ENCODE measurements at regions not wholly inside any gene's neighbourhood (a gene's known extent, or its start where the extent isn't known, plus 50 kb on each side); places are given as distances from the start of the nearest gene placed in this dataset.

GRCh38 chr1:90486996-90487395, 230.1 kb downstream of the BARHL2 start:
- H3K9me3 ChIP-seq = no peaks in the 10 kb centered on the region
- no peak overlapping the region for H3K27ac ChIP-seq
- no peak for DNase-seq (ENCODE audit: low spot score in 2 of 2)
- intact Hi-C loops (cut with DNase I; ENCODE audit: low total_unique reads) = no loop called here
- TF ChIP-seq POLR2A (IDR thresholded peaks at IDR 0.05) = no peak
- TF ChIP-seq POLR2AphosphoS5 (IDR thresholded peaks at IDR 0.05) = no peak
- TF ChIP-seq CTCF (IDR thresholded peaks at IDR 0.05) = no peak
- no peaks in the 10 kb centered on the region for H3K27me3 ChIP-seq
- no peak overlapping the region for H3K4me3 ChIP-seq
- H3K36me3 ChIP-seq = no peaks in the 10 kb centered on the region
- H3K4me1 ChIP-seq = no peaks in the 10 kb centered on the region

GRCh38 chr1:90486134-90486824, 230.8 kb downstream of the BARHL2 start:
- no peak overlapping the region for H3K4me3 ChIP-seq
- no peaks in the 10 kb centered on the region for H3K36me3 ChIP-seq
- no peaks in the 10 kb centered on the region for H3K9me3 ChIP-seq
- intact Hi-C loops (cut with DNase I; ENCODE audit: low total_unique reads) = no loop called here
- TF ChIP-seq CTCF (IDR thresholded peaks at IDR 0.05) = no peak
- TF ChIP-seq POLR2AphosphoS5 (IDR thresholded peaks at IDR 0.05) = no peak
- TF ChIP-seq POLR2A (IDR thresholded peaks at IDR 0.05) = no peak
- H3K27ac ChIP-seq = no peak overlapping the region
- no peak for DNase-seq (ENCODE audit: low spot score in 2 of 2)
- H3K27me3 ChIP-seq = no peaks in the 10 kb centered on the region
- H3K4me1 ChIP-seq = no peaks in the 10 kb centered on the region

- DNase-seq (ENCODE audit: low spot score in 2 of 2) = no peak
- no peak overlapping the region for H3K4me3 ChIP-seq
- H3K27ac ChIP-seq = no peak overlapping the region
- intact Hi-C loops (cut with DNase I; ENCODE audit: low total_unique reads) = no loop called here
- no peaks in the 10 kb centered on the region for H3K9me3 ChIP-seq
- TF ChIP-seq CTCF (IDR thresholded peaks at IDR 0.05) = no peak
- TF ChIP-seq POLR2A (IDR thresholded peaks at IDR 0.05) = no peak
- no peaks in the 10 kb centered on the region for H3K4me1 ChIP-seq
- H3K36me3 ChIP-seq = no peaks in the 10 kb centered on the region
- no peaks in the 10 kb centered on the region for H3K27me3 ChIP-seq
Measured at GRCh38 chr1:90480271-90480835, 236.7 kb downstream of the BARHL2 start.

GRCh38 chr1:90476994-90477393, 240.1 kb downstream of the BARHL2 start:
- Histone ChIP-seq H3K36me3 (no peaks in the 10 kb centered on the region), H3K27ac (no peak overlapping the region), H3K27me3 (no peaks in the 10 kb centered on the region), H3K4me3 (no peak overlapping the region), H3K9me3 (no peaks in the 10 kb centered on the region), H3K4me1 (no peaks in the 10 kb centered on the region)
- no peak for TF ChIP-seq POLR2A (IDR thresholded peaks at IDR 0.05)
- TF ChIP-seq POLR2AphosphoS5 (IDR thresholded peaks at IDR 0.05) = no peak
- TF ChIP-seq CTCF (IDR thresholded peaks at IDR 0.05) = no peak
- no peak for DNase-seq (ENCODE audit: low spot score in 2 of 2)
- intact Hi-C loops (cut with DNase I; ENCODE audit: low total_unique reads) = no loop called here

GRCh38 chr1:90476411-90476810, 240.7 kb downstream of the BARHL2 start:
- no peak for DNase-seq (ENCODE audit: low spot score in 2 of 2)
- Histone ChIP-seq H3K4me1 (no peaks in the 10 kb centered on the region), H3K9me3 (no peaks in the 10 kb centered on the region), H3K4me3 (no peak overlapping the region), H3K36me3 (no peaks in the 10 kb centered on the region), H3K27ac (no peak overlapping the region), H3K27me3 (no peaks in the 10 kb centered on the region)
- intact Hi-C loops (cut with DNase I; ENCODE audit: low total_unique reads) = no loop called here
- TF ChIP-seq CTCF (IDR thresholded peaks at IDR 0.05) (no peak), POLR2AphosphoS5 (IDR thresholded peaks at IDR 0.05) (no peak), POLR2A (IDR thresholded peaks at IDR 0.05) (no peak)

All from breast epithelium (tissue), 4 donors.